Stimulated activated memory B cell treated with anti-CD40 and anti-IgM and Interleukin-4, amounts not matched to agents 10 μg/mL and 1 μg/mL and 100 μg/mL, for 72 hours (primary cell): ENCODE measurements at regions not wholly inside any gene's neighbourhood (a gene's known extent, or its start where the extent isn't known, plus 50 kb on each side); places are given as distances from the start of the nearest gene placed in this dataset.

Experiments used
- ATAC-seq: fragments of 150-1000 bp; cut with Tn5 transposase; 2 replicates; pipeline ENCODE4 v1.10.0; 2021
- H3K27ac Mint-ChIP-seq: one replicate; pipeline ENCODE4 v1.8.0; 2022; ENCODE audit warnings: mild to moderate bottlenecking, mixed read lengths
- H3K27me3 Mint-ChIP-seq: one replicate; pipeline ENCODE4 v1.8.0; 2022; ENCODE audit warnings: mixed read lengths
- H3K36me3 Mint-ChIP-seq: one replicate; pipeline ENCODE4 v1.8.0; 2022; ENCODE audit warnings: mixed read lengths
- H3K4me1 Mint-ChIP-seq: one replicate; pipeline ENCODE4 v1.8.0; 2022; ENCODE audit warnings: mixed read lengths
- H3K4me3 Mint-ChIP-seq: one replicate; pipeline ENCODE4 v1.8.0; 2022; ENCODE audit warnings: mild to moderate bottlenecking, moderate library complexity, mixed read lengths
- H3K9me3 Mint-ChIP-seq: one replicate; pipeline ENCODE4 v1.8.0; 2022; ENCODE audit warnings: mixed read lengths

DNA sequence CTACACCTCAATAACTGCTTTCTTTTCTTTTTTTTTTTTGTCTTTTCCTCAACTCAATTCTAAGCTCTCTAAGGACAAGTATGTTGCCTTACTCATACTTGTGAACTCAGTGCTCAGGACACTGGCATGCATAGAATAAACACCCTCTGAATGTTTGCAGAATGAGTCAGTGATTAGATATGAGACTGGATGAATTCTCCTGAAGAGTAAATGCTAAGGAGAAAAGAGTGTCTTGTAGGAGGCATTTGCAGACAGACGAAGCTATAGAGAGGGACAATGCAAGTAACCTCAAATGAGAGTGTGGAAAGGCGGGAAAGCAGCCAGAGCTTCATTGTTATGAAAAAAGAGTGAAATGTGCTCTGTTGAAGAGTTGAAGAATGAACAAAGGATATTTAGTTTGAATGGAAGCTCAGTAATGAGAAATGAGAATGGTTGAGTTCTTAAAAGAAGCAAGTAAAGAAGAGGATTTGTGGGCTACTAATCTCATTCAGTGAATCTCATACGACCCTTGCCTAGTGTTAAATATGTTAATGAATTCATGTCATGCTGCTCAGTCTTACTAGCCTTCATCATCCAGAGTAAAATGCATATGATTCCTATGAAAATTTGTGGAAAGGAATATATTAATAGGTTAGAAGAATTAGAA, 166.1 kb upstream of the DPYD start:
- Mint-ChIP-seq H3K36me3 (no peaks in the 10 kb centered on the region), H3K4me1 (no peaks in the 10 kb centered on the region), H3K4me3 (no peak overlapping the region), H3K27ac (no peak overlapping the region), H3K9me3 (no peaks in the 10 kb centered on the region), H3K27me3 (no peaks in the 10 kb centered on the region)
- ATAC-seq, result no peak

DNA sequence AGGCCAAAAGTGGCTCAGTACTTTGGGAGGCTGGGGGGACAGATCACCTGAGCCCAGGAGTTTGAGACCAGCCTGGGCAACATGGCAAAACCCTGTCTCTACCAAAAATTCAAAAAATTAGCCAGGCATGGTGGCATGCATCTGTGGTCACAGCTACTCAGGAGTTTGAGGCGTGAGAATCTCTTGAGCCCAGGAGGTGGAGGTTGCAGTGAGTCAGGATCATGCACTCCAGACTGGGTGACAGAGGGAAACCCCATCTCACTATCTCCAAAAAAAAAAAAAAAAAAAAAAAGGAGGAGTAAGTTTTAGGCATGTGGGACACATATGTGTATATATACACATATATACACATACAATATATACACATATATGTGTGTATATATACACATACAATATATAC, 165.3 kb upstream of the DPYD start:
- H3K4me1 Mint-ChIP-seq, result no peaks in the 10 kb centered on the region
- no peak overlapping the region for H3K27ac Mint-ChIP-seq
- H3K9me3 Mint-ChIP-seq, result no peaks in the 10 kb centered on the region
- no peak overlapping the region for H3K4me3 Mint-ChIP-seq
- no peaks in the 10 kb centered on the region for H3K27me3 Mint-ChIP-seq
- no peaks in the 10 kb centered on the region for H3K36me3 Mint-ChIP-seq
- no peak for ATAC-seq

DNA sequence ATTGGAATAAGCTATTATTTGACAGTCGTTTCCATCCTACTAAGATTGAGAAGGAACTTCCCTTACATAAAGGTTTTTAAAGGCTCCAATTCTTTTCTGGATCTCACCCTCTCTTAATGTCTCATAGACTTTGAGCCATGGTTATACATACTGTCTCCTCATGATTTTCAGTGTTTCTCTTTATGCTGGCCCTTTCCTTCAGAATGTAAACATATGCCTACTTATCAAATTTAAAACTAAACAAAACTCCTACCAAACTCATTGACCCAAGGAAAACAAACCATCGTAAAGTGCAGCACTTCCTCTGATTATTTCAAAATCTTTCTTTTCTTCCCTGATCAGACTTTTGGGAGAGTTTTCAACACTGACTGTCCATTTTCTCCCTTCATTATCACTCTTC, 163.4 kb upstream of the DPYD start:
- no peaks in the 10 kb centered on the region for H3K27me3 Mint-ChIP-seq
- H3K27ac Mint-ChIP-seq, result no peak overlapping the region
- H3K9me3 Mint-ChIP-seq, result peaks cover 2% of the 10 kb centered on the region
- no peak for ATAC-seq
- H3K4me3 Mint-ChIP-seq, result no peak overlapping the region
- H3K4me1 Mint-ChIP-seq, result no peaks in the 10 kb centered on the region
- no peaks in the 10 kb centered on the region for H3K36me3 Mint-ChIP-seq

DNA sequence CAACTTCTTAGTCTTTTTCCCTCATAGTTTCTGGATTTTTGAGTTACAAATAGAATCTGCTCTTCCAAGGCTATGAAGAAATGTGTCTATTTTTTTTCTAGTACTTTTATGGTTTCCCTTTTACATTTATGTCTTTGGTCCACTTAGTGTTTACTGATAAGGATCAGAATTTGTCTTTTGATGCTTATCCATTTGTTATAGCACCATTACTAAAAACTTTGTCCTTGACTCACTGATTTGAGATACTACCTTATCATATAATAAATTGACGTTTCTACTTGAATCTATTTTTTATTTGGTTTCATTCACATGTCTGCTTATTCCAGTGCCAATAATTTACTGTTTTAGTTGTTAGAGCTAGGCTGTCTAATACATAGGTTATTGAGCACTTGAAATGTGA, 161.1 kb upstream of the DPYD start:
- no peak for ATAC-seq
- Mint-ChIP-seq H3K27me3 (no peaks in the 10 kb centered on the region), H3K9me3 (peaks cover 2% of the 10 kb centered on the region), H3K36me3 (no peaks in the 10 kb centered on the region), H3K4me3 (no peak overlapping the region), H3K27ac (no peak overlapping the region), H3K4me1 (no peaks in the 10 kb centered on the region)

DNA sequence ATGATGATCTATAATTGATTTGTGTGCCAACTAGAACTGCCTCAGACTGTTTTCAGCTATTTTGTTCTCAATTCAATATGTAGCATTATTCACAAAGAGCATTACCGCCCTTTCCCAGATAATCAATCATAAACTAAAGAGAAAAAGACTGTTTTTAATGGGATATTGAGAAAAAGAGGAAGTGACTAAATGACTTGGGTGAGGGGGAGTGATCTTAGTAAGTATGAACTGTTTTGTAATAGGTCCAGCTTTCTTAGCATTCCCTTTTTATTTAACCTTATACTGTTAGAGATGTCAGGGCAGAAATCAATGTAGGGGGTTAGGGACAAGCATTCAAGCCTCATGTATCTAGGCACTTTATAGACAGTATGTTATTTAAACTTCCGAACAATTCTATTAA, 157.8 kb upstream of the DPYD start:
- Mint-ChIP-seq H3K27me3 (no peaks in the 10 kb centered on the region), H3K4me1 (no peaks in the 10 kb centered on the region), H3K9me3 (peaks cover 2% of the 10 kb centered on the region), H3K27ac (no peak overlapping the region), H3K36me3 (no peaks in the 10 kb centered on the region), H3K4me3 (no peak overlapping the region)
- ATAC-seq, result no peak

DNA sequence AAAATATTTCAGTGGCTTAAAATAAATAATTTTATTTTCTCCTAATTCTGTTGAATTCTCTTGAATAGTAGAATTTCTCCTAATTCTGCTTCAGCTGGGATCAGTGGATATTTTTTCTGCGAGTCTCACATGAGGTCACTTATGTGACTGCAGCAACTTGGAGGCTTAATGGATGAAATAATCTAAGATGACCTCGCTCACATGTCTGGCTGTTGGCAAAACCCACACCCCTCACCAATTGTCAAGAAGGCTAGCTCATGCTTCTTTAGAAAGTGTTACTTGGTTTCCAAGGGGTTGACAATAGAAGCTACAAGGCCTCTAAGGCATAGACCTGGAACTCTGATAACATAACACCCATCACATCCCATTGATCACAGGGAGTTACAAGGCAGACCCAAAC, 156.9 kb upstream of the DPYD start:
- H3K4me1 Mint-ChIP-seq, result no peaks in the 10 kb centered on the region
- H3K36me3 Mint-ChIP-seq, result no peaks in the 10 kb centered on the region
- no peak for ATAC-seq
- peaks cover 2% of the 10 kb centered on the region for H3K9me3 Mint-ChIP-seq
- H3K27me3 Mint-ChIP-seq, result no peaks in the 10 kb centered on the region
- no peak overlapping the region for H3K27ac Mint-ChIP-seq
- no peak overlapping the region for H3K4me3 Mint-ChIP-seq

DNA sequence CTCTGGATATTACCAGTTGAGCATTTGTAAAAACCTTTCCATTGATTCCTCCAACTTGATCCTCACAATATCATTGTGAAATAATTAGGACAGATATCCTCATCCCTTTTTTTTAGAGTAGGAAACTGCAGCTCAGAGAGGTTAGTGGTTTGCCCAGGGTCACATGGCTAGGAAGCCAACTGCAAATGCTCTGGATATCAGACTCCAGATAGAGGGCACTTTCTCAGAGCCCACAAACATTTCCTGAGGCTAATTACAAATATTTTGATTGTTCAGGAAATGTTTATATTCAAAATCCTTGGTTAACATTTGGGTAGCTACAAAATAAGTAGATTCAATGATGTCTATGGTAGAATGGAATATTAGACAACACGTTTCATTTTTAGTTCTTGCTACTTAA, 154.8 kb upstream of the DPYD start:
- Mint-ChIP-seq H3K27ac (no peak overlapping the region), H3K4me3 (no peak overlapping the region), H3K27me3 (no peaks in the 10 kb centered on the region), H3K9me3 (peaks cover 2% of the 10 kb centered on the region), H3K4me1 (no peaks in the 10 kb centered on the region), H3K36me3 (no peaks in the 10 kb centered on the region)
- no peak for ATAC-seq

DNA sequence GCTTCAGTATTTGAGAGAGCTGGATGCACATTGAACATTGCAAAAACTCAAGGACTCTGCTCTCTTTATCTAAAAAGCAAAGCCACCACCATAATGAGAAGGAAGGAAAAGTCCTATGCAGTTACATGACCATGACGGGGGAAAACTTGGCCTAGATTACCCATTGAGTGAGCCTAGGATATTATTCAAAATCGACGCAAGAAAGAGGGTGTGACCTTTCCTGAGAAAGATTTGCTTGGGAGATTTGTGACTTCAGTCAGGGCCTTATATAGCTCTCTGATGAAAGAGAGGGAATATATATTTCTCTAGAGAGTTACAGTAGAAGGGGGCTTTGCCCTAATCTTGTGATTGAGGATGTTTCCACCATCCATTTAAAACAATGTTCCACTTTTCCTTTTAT, 153.0 kb upstream of the DPYD start:
- H3K4me1 Mint-ChIP-seq, result no peaks in the 10 kb centered on the region
- H3K27ac Mint-ChIP-seq, result no peak overlapping the region
- H3K36me3 Mint-ChIP-seq, result no peaks in the 10 kb centered on the region
- H3K27me3 Mint-ChIP-seq, result no peaks in the 10 kb centered on the region
- no peak for ATAC-seq
- no peaks in the 10 kb centered on the region for H3K9me3 Mint-ChIP-seq
- H3K4me3 Mint-ChIP-seq, result no peak overlapping the region

DNA sequence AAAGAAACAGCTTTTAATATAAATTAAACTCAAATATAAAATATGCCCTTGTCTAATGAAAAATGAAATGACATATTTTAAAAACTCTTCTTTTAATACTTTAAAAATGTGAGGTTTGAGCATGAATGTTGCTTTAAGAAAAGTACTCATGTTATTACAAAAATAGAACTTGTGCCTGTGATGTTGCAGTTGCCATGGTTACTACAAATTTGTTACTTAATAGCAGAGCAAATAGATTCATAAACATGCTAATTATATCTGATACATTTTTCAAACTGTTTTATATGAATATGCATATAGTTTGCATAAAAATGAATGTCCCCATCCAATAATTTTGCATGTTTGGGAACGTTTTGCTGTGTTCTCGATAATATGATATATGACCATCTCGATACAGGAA, 152.3 kb upstream of the DPYD start:
- Mint-ChIP-seq H3K27ac (no peak overlapping the region), H3K4me1 (no peaks in the 10 kb centered on the region), H3K36me3 (no peaks in the 10 kb centered on the region), H3K4me3 (no peak overlapping the region), H3K9me3 (no peaks in the 10 kb centered on the region), H3K27me3 (no peaks in the 10 kb centered on the region)
- ATAC-seq, result no peak

DNA sequence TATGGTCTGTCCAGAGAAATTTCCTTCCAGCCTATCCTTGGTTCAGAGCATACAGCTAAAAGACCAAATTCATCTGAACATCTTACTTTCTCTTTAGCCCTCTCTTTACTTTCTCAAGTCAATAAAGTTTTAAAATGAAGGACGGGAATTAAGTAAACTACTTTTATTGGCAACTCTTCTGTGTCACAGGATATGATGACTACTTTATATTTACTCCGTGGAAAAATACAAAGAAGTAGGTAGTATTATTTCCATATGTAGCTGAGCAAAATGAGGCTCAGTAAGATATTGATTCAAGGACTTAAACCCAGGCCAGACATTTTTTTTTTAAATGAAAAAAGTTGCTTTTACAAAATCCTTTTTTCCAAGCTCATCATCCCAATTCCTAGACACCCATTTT, 151.2 kb upstream of the DPYD start:
- no peak for ATAC-seq
- Mint-ChIP-seq H3K27ac (no peak overlapping the region), H3K27me3 (no peaks in the 10 kb centered on the region), H3K4me1 (no peaks in the 10 kb centered on the region), H3K9me3 (no peaks in the 10 kb centered on the region), H3K4me3 (no peak overlapping the region), H3K36me3 (no peaks in the 10 kb centered on the region)

DNA sequence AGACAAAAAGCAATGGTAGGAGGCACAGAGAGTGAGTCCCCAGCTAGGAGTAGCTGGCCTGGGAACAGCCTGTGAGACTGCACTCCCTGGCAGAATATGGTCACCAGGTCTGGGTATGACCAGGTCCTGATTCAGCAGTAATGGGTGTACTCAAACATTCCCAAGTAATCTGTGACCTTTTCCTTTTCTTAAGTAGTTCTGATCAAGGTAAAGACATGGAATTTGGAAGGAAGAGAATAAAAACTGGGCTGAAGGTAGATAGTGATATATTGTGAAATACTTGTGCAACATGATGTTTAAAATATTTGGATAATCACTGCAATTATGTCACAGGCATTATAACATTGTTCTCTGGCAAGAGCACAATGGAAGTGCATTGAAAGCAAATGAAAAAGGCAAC, 147.2 kb upstream of the DPYD start:
- Mint-ChIP-seq H3K27me3 (no peaks in the 10 kb centered on the region), H3K27ac (no peak overlapping the region), H3K4me1 (no peaks in the 10 kb centered on the region), H3K36me3 (no peaks in the 10 kb centered on the region), H3K9me3 (no peaks in the 10 kb centered on the region), H3K4me3 (no peak overlapping the region)
- ATAC-seq, result no peak

DNA sequence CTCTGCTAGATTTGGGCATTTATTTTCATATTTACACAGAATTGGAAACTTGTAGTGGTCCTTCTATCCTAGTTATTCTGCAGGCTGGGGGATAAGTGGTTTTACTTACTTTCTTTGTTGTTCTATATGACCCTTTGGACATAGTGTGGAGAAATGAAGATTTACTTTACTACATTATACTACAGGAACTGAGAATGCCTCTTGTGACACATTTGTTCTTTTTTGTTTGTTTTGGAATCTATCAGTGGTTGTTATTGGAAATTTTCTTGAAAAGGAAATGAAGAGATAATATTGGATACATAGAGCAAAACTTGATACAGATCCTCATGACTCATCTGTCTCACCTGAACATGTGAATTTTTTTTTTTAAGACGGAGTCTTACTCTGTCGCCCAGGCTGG, 146.1 kb upstream of the DPYD start:
- no peaks in the 10 kb centered on the region for H3K36me3 Mint-ChIP-seq
- no peak for ATAC-seq
- H3K4me3 Mint-ChIP-seq, result no peak overlapping the region
- no peak overlapping the region for H3K27ac Mint-ChIP-seq
- H3K9me3 Mint-ChIP-seq, result no peaks in the 10 kb centered on the region
- no peaks in the 10 kb centered on the region for H3K4me1 Mint-ChIP-seq
- H3K27me3 Mint-ChIP-seq, result no peaks in the 10 kb centered on the region

DNA sequence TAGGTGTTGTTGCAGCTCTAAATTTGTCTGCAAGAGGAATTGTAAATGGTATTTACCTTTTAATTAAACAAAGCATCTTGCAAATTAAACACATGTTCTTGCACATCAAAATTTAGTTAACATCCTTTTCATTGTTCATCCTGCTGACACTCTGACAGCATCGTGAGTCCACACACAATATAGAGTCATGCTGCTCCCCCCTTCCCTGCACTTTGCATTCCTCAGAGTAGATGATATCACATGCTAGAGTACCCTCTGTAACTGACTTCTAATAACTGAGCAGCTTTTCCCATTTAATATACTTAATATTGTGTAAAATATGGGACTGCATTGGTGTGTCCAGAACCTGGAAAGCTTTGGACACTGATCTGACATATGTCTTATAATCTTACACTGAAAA, 138.8 kb upstream of the DPYD start:
- ATAC-seq, result no peak
- no peaks in the 10 kb centered on the region for H3K36me3 Mint-ChIP-seq
- H3K9me3 Mint-ChIP-seq, result no peaks in the 10 kb centered on the region
- no peaks in the 10 kb centered on the region for H3K4me1 Mint-ChIP-seq
- H3K27me3 Mint-ChIP-seq, result peaks cover 27% of the 10 kb centered on the region
- H3K27ac Mint-ChIP-seq, result no peak overlapping the region
- no peak overlapping the region for H3K4me3 Mint-ChIP-seq

DNA sequence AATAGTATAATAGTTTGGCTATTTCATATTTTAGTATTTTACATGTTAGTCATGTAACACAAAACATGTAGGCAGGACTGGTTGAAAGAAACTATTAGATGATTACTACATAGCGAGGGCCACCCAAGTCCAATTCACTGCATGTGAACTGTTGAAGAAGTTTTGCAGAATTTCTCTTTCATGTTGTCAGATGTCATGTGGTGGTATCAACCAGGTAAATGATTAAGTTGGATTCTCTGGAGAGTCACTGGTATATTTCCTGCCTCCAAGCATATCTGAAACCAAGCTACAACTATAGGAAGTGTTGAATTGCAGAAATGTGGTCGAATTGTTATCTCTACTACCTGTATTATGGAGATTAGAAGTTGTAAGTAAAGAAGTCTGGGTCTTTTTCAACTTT, 137.8 kb upstream of the DPYD start:
- H3K27ac Mint-ChIP-seq, result no peak overlapping the region
- no peak overlapping the region for H3K4me3 Mint-ChIP-seq
- ATAC-seq, result no peak
- H3K4me1 Mint-ChIP-seq, result peaks cover 2% of the 10 kb centered on the region
- H3K27me3 Mint-ChIP-seq, result peaks cover 37% of the 10 kb centered on the region
- H3K36me3 Mint-ChIP-seq, result no peaks in the 10 kb centered on the region
- no peaks in the 10 kb centered on the region for H3K9me3 Mint-ChIP-seq

DNA sequence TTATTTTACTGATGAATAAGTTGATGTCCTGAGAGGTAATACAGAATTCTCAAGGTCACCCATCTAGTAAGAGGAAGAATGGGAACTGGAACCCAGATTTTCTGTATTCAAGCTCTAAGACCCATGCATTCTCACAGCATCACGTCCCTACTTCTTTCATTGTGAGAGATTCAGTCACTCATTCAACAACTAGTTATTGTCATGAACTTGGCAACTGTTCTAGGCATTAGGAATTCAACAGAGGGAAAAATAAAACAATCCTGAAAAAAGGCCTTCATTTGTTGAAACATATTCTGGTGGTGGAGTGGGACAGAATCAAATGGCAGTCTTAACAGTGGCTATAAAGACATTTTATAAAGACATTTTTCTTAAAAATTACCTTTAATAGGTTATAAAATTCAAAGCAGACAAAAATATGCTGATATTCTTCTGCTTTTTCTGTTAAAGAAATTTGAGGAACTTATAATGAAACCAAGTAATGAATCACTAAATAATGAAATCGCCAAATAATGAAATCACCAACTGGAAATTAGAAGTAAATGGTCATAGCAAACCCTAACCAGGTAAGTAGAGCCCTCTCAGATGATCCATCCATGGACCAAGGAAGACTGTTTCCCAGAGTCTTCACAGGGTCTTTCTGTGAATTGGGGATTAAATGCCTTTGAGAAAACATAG, 136.5 kb upstream of the DPYD start:
- no peaks in the 10 kb centered on the region for H3K9me3 Mint-ChIP-seq
- no peak for ATAC-seq
- peaks cover 49% of the 10 kb centered on the region for H3K27me3 Mint-ChIP-seq
- no peaks in the 10 kb centered on the region for H3K36me3 Mint-ChIP-seq
- no peak overlapping the region for H3K27ac Mint-ChIP-seq
- H3K4me1 Mint-ChIP-seq, result peaks cover 8% of the 10 kb centered on the region
- no peak overlapping the region for H3K4me3 Mint-ChIP-seq

DNA sequence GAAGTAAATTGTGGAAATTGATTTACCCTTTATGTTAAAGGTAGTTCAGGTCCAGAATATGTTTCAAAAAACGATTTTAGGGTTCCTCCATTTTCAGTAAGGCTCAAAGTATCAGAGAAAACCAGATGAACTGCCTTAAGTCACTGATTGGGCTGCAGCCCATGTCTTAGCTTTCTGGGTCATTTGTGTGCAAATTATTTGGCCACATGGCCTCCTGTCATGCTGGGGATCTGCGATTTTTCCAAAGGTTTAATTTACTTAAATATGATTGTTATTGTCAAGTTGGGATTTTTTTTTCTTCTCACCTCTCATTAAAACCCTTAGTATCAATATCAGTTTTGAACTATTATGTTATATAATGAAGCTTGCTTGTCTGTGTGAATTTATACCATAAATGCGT, 135.9 kb upstream of the DPYD start:
- Mint-ChIP-seq H3K4me3 (no peak overlapping the region), H3K4me1 (peaks cover 8% of the 10 kb centered on the region), H3K27ac (no peak overlapping the region), H3K9me3 (no peaks in the 10 kb centered on the region), H3K36me3 (no peaks in the 10 kb centered on the region), H3K27me3 (peaks cover 49% of the 10 kb centered on the region)
- no peak for ATAC-seq
